ENCODE measurements at regions not wholly inside any gene's neighbourhood (a gene's known extent, or its start where the extent isn't known, plus 50 kb on each side); places are given as distances from the start of the nearest gene placed in this dataset.

GRCh38 chr6:167651318-167652041 is 175.2 kb upstream of the AFDN start:
- H3K27me3 ChIP-seq (ENCODE audit: control insufficient read depth, insufficient read depth, low read length) = no peaks in the 10 kb centered on the region
- no peak overlapping the region for H3K27ac ChIP-seq (ENCODE audit: low read depth, low read length)
- DNase-seq (ENCODE audit: low read depth, low spot score) = no peak
- CTCF ChIA-PET = no interaction called here
- peaks cover 71% of the 10 kb centered on the region for H3K9me3 ChIP-seq (ENCODE audit: control insufficient read depth, insufficient read depth, low read length)
- H3K4me3 ChIP-seq (ENCODE audit: low read depth, low read length) = no peak overlapping the region
- POLR2A ChIA-PET = no interaction called here
- TF ChIP-seq, protein P1, sequence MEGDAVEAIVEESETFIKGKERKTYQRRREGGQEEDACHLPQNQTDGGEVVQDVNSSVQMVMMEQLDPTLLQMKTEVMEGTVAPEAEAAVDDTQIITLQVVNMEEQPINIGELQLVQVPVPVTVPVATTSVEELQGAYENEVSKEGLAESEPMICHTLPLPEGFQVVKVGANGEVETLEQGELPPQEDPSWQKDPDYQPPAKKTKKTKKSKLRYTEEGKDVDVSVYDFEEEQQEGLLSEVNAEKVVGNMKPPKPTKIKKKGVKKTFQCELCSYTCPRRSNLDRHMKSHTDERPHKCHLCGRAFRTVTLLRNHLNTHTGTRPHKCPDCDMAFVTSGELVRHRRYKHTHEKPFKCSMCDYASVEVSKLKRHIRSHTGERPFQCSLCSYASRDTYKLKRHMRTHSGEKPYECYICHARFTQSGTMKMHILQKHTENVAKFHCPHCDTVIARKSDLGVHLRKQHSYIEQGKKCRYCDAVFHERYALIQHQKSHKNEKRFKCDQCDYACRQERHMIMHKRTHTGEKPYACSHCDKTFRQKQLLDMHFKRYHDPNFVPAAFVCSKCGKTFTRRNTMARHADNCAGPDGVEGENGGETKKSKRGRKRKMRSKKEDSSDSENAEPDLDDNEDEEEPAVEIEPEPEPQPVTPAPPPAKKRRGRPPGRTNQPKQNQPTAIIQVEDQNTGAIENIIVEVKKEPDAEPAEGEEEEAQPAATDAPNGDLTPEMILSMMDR (IDR thresholded peaks at IDR 0.05; ENCODE audit: low read depth, low read length) = no peak

- Histone ChIP-seq H3K27ac (ENCODE audit: low read depth, low read length) (no peak overlapping the region), H3K9me3 (ENCODE audit: control insufficient read depth, insufficient read depth, low read length) (peaks cover 72% of the 10 kb centered on the region), H3K27me3 (ENCODE audit: control insufficient read depth, insufficient read depth, low read length) (no peaks in the 10 kb centered on the region), H3K4me3 (ENCODE audit: low read depth, low read length) (no peak overlapping the region)
- CTCF ChIA-PET = no interaction called here
- POLR2A ChIA-PET = no interaction called here
- TF ChIP-seq, protein P1 (IDR thresholded peaks at IDR 0.05; ENCODE audit: low read depth, low read length) = no peak
- DNase-seq (ENCODE audit: low read depth, low spot score) = no peak
Measured at GRCh38 chr6:167652042-167652700, 174.5 kb upstream of the AFDN start.

DNA sequence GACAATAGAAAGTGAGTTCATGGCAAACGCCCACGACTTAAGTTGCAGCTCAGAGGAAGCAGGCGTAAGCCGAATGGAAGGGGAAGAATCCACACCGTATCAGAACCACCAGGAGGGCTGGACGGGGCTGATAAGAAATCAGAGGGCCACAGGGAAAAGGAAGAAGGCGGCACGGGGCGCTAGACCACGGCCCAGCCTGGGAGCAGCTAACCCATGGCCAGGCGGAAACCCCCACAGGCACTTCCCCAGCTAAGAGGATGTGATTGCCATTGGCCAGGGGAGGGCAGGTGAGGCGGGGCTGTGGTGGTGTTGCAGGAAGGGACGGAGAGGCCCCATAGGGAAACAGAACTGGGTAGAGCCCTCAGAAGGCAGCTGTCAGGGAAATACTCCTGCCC is 174.0 kb upstream of the AFDN start:
- TF ChIP-seq, protein P1 (IDR thresholded peaks at IDR 0.05; ENCODE audit: low read depth, low read length) = no peak
- CTCF ChIA-PET = no interaction called here
- no peak overlapping the region for H3K27ac ChIP-seq (ENCODE audit: low read depth, low read length)
- no peaks in the 10 kb centered on the region for H3K27me3 ChIP-seq (ENCODE audit: control insufficient read depth, insufficient read depth, low read length)
- no peak for DNase-seq (ENCODE audit: low read depth, low spot score)
- POLR2A ChIA-PET = no interaction called here
- H3K4me3 ChIP-seq (ENCODE audit: low read depth, low read length) = no peak overlapping the region
- peaks cover 73% of the 10 kb centered on the region for H3K9me3 ChIP-seq (ENCODE audit: control insufficient read depth, insufficient read depth, low read length)

GRCh38 chr6:167653561-167653960 is 173.2 kb upstream of the AFDN start:
- H3K27ac ChIP-seq (ENCODE audit: low read depth, low read length) = no peak overlapping the region
- no peak overlapping the region for H3K4me3 ChIP-seq (ENCODE audit: low read depth, low read length)
- POLR2A ChIA-PET = no interaction called here
- CTCF ChIA-PET = no interaction called here
- no peak for DNase-seq (ENCODE audit: low read depth, low spot score)
- TF ChIP-seq, protein P1 (IDR thresholded peaks at IDR 0.05; ENCODE audit: low read depth, low read length) = no peak
- H3K9me3 ChIP-seq (ENCODE audit: control insufficient read depth, insufficient read depth, low read length) = peaks cover 73% of the 10 kb centered on the region
- H3K27me3 ChIP-seq (ENCODE audit: control insufficient read depth, insufficient read depth, low read length) = no peaks in the 10 kb centered on the region

DNA sequence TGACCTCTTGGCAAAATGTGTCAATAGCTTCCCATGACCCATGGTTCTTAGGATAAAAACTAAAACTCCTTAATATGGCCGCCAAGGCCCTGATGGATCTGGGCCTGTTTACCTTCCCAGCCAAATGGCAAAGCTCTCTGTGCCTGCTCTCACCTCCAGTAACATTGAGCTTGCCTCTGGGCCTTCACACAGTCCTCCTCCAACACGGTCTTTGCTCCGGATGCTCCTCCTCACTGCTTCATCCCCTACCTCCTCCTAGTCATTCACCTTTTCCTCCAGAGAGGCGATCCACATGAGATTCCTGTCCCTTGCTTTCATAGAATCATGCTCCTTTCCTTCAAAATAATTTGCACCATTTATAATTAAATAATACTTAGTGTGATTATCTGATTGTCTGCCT is 172.3 kb upstream of the AFDN start:
- Histone ChIP-seq H3K4me3 (ENCODE audit: low read depth, low read length) (no peak overlapping the region), H3K27ac (ENCODE audit: low read depth, low read length) (no peak overlapping the region), H3K27me3 (ENCODE audit: control insufficient read depth, insufficient read depth, low read length) (no peaks in the 10 kb centered on the region), H3K9me3 (ENCODE audit: control insufficient read depth, insufficient read depth, low read length) (peaks cover 73% of the 10 kb centered on the region)
- DNase-seq (ENCODE audit: low read depth, low spot score) = no peak
- TF ChIP-seq, protein P1 (IDR thresholded peaks at IDR 0.05; ENCODE audit: low read depth, low read length) = no peak
- ChIA-PET POLR2A (no interaction called here), CTCF (no interaction called here)
